ENCODE measurements at regions not wholly inside any gene's neighbourhood (a gene's known extent, or its start where the extent isn't known, plus 50 kb on each side); places are given as distances from the start of the nearest gene placed in this dataset.

- H3K4ac ChIP-seq (ENCODE audit: low read depth, low read length): no peak overlapping the region
- H3K27me3 ChIP-seq (ENCODE audit: control insufficient read depth, insufficient read depth, low read length): no peaks in the 10 kb centered on the region
- H2AK5ac ChIP-seq (ENCODE audit: low read depth, low read length): 0 out of 2 replicates have a peak overlapping the region, but pooled peaks have one; percentile 50
- ChIA-PET CTCF (no interaction called here), POLR2A (ENCODE audit: unreplicated experiment) (no interaction called here)
- WGBS, 2 experiments (ENCODE audit: extremely low coverage in 2 of 2, insufficient read length in 1 of 2): no CpG with 5 or more reads among the region's 4 CpGs
- no peaks in the 10 kb centered on the region for H3K79me1 ChIP-seq (ENCODE audit: low read depth in 1 of 2, low read length in 2 of 2)
- ATAC-seq (ENCODE audit: low read depth) (no peak), DNase-seq (no peak)
- dilution Hi-C loops (cut with HindIII; ENCODE audit: low sequenced_read_pairs, unreplicated experiment) (no loop called here), intact Hi-C loops (cut with micrococcal nuclease) (loop anchor here (5.0 kb wide), 1 partner anchor 67 kb away; no protein-coding TSS in a partner anchor), in situ Hi-C loops (cut with MboI; ENCODE audit: low sequenced_read_pairs) (no loop called here)
- H4K20me1 ChIP-seq (ENCODE audit: insufficient read depth, low read length): no peaks in the 10 kb centered on the region
- H2BK15ac ChIP-seq (ENCODE audit: low read depth, low read length): no peak overlapping the region
- H3K23ac ChIP-seq (ENCODE audit: low read depth, low read length): no peak overlapping the region
- peaks cover 8% of the 10 kb centered on the region for H3K9me1 ChIP-seq (ENCODE audit: insufficient read depth, low read length)
- no peak overlapping the region for H3K4me2 ChIP-seq (ENCODE audit: low read depth, low read length)
- no peak overlapping the region for H2BK5ac ChIP-seq (ENCODE audit: low read depth, low read length, poor library complexity, severe bottlenecking)
- no peak overlapping the region; the same call in 1 of the 2 replicates for H2BK120ac ChIP-seq (ENCODE audit: low read depth, low read length)
- no peak overlapping the region for H2AFZ ChIP-seq (replicated peaks; ENCODE audit: low read length, poor library complexity)
- no peak overlapping the region for H3K27ac ChIP-seq (ENCODE audit: insufficient read depth, low read length)
- H3K9me3 ChIP-seq (ENCODE audit: control insufficient read depth, insufficient read depth, low read length): peaks cover 6% of the 10 kb centered on the region; the same call in 1 of the 2 replicates
- no peak overlapping the region for H2AK9ac ChIP-seq (replicated peaks; ENCODE audit: low read depth, low read length, poor library complexity)
- no peak overlapping the region for H3K4me3 ChIP-seq (ENCODE audit: insufficient read depth, low read depth, low read length)
- H4K91ac ChIP-seq (ENCODE audit: insufficient read depth, low read depth, low read length): no peak overlapping the region
- no peak overlapping the region for H3K9ac ChIP-seq (ENCODE audit: low read depth, low read length)
- H3K4me1 ChIP-seq (ENCODE audit: control insufficient read depth, insufficient read depth, low read length): peaks cover 2% of the 10 kb centered on the region; the same call in 1 of the 2 replicates
- peak; percentile 35; the same call in 1 of the 2 replicates for TF ChIP-seq CEBPB (IDR thresholded peaks at IDR 0.05; ENCODE audit: low read depth, low read length)
- TF ChIP-seq CTCF (conservative IDR thresholded peaks at IDR 0.05; ENCODE audit: low read depth, low read length): no peak
- TF ChIP-seq POLR2A (IDR thresholded peaks at IDR 0.05; ENCODE audit: low read depth, low read length): no peak
- no peak overlapping the region for H4K5ac ChIP-seq (ENCODE audit: low read depth, low read length)
- no peaks in the 10 kb centered on the region for H3K36me3 ChIP-seq (ENCODE audit: control insufficient read depth, insufficient read depth, low read length)
- no TSS peak for BruUV-seq (replicated peaks)
- no peak overlapping the region for H3K56ac ChIP-seq (ENCODE audit: extremely low read depth, insufficient read depth, low read length)
- H3K14ac ChIP-seq (replicated peaks; ENCODE audit: low read depth, low read length): no peak overlapping the region
- no peak overlapping the region for H3K18ac ChIP-seq (ENCODE audit: low read depth, low read length)
- no peak overlapping the region for H2BK20ac ChIP-seq (ENCODE audit: low read depth, low read length)
- no peak overlapping the region for H4K8ac ChIP-seq (ENCODE audit: low read depth in 2 of 2, low read length in 2 of 2)
Observed at GRCh38 chr1:87219626-87220025, 109.1 kb upstream of the LMO4 start.

Measured in IMR-90 (cell line).